BLaER1 treated with 17β-estradiol and CSF1 and Interleukin-3, amounts not matched to agents 10 nM and 100 nM (cell line): ENCODE measurements at regions not wholly inside any gene's neighbourhood (a gene's known extent, or its start where the extent isn't known, plus 50 kb on each side); places are given as distances from the start of the nearest gene placed in this dataset.
"Not testable (repeated sequence)": the region's sequence is repeated elsewhere in the genome, so short reads cannot be mapped to it uniquely, and the experiment has no call there.

Experiments
- H3K27ac ChIP-seq, 11 experiments: shearing (Covaris generic); formaldehyde crosslinking; 2 replicates each; pipeline ENCODE4 v1.8.1; 2022
- H3K27me3 ChIP-seq, 11 experiments: shearing (Covaris generic); formaldehyde crosslinking; 2 replicates each; pipeline ENCODE4 v1.8.1; 2022
- H3K36me3 ChIP-seq, 11 experiments: shearing (Covaris generic); formaldehyde crosslinking; 2 replicates each; pipeline ENCODE4 v1.8.1; 2022
- H3K4me1 ChIP-seq, 10 experiments: shearing (Covaris generic); formaldehyde crosslinking; 2 replicates each; pipeline ENCODE4 v1.8.1; 2022
- H3K4me2 ChIP-seq, 11 experiments: shearing (Covaris generic); formaldehyde crosslinking; 2 replicates each; pipeline ENCODE4 v1.8.1; 2022
- H3K4me3 ChIP-seq, 10 experiments: shearing (Covaris generic); formaldehyde crosslinking; 2 replicates each; pipeline ENCODE4 v1.8.1; 2022
- H3K9ac ChIP-seq, 11 experiments: shearing (Covaris generic); formaldehyde crosslinking; 2 replicates each; pipeline ENCODE4 v1.8.1; 2022
- H3K9me3 ChIP-seq, 11 experiments: shearing (Covaris generic); formaldehyde crosslinking; replicated peaks in 1 of 11; 2 replicates each; pipeline ENCODE4 v1.8.1; 2022
- H4K20me1 ChIP-seq, 11 experiments: shearing (Covaris generic); formaldehyde crosslinking; 2 replicates each; pipeline ENCODE4 v1.8.1; 2022
- Cebpa-rat ChIP-seq, 11 experiments: shearing (Covaris generic); IDR thresholded peaks; 2 replicates each; pipeline ENCODE4 v1.8.1; 2022

DNA sequence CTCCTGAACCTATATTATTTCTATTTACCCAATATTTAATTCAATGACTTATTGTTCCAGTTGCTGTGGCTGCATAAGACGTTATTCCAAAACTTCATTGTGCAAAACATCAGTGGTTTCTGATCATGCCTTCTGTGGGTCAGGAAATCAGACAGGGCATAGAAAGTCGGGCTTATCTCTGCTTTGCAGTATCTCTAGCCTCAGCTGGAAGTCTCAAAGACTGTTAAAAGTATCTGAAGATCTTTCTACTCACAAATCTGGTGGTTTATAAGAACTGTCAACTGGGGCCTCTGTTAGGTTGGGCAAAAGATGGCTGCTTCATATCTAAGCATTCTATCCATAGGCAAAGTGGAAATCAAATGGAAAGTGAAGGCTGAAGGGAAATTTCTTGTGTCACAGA is 687.7 kb upstream of the ARRDC3 start:
- no peak for TF ChIP-seq Cebpa-rat (IDR thresholded peaks at IDR 0.05)
- Histone ChIP-seq H3K36me3 (no peaks in the 10 kb centered on the region), H3K27me3 (no peaks in the 10 kb centered on the region), H3K9ac (no peak overlapping the region), H3K9me3 (peaks cover 9 to 11% (median 10%) of the 10 kb centered on the region in 11 experiments; a peak in 20 of 22 replicates), H3K4me3 (no peak overlapping the region), H3K27ac (no peak overlapping the region), H3K4me2 (no peak overlapping the region), H3K4me1 (no peaks in the 10 kb centered on the region), H4K20me1 (no peaks in the 10 kb centered on the region)

DNA sequence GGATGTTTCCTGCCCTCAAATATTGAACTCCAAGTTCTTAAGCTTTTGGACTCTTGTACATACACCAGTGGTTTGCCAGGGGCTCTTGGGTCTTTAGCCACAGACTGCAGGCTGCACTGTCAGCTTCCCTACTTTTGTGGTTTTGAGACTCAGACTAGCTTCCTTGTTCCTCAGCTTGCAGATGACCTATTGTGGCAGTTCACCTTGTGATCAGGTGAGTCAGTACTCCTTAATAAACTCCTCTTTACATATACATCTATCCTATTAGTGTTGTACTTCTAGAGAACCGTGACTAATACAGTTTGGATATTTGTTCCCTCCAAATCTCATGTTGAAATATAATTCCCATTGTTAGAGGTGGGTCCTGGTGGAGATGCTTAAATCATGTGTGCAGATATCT is 681.9 kb upstream of the ARRDC3 start:
- Histone ChIP-seq H4K20me1 (no peaks in the 10 kb centered on the region), H3K4me3 (no peak overlapping the region), H3K9ac (no peak overlapping the region), H3K4me2 (no peak overlapping the region), H3K4me1 (no peaks in the 10 kb centered on the region), H3K27ac (no peak overlapping the region), H3K27me3 (no peaks in the 10 kb centered on the region), H3K9me3 (peaks cover 9 to 16% (median 11%) of the 10 kb centered on the region in 11 experiments; a peak in 20 of 22 replicates), H3K36me3 (no peaks in the 10 kb centered on the region)
- TF ChIP-seq Cebpa-rat (IDR thresholded peaks at IDR 0.05) = no peak

DNA sequence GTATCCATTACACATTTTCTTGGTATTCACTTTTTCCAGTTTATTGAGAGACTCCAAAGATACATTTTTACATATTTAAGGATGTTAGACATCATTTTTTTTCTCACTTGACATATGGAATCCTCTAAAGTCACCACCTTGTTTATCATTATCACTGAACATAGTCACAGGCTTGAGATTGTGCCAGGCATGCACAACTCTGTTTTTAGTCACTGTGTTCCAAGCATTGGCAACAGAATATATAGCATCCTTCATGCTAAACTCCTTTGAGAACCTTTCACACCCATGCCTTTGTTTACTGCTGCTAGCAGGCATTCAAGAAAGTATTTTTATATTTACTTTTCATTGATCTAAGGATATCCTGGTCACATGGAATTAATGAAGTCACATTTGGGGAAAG is 668.6 kb upstream of the ARRDC3 start:
- no peaks in the 10 kb centered on the region for H3K4me1 ChIP-seq
- H3K9ac ChIP-seq = no peak overlapping the region
- H3K27me3 ChIP-seq = no peaks in the 10 kb centered on the region
- H3K27ac ChIP-seq = no peak overlapping the region
- H3K4me2 ChIP-seq = no peak overlapping the region
- no peaks in the 10 kb centered on the region for H3K36me3 ChIP-seq
- H3K4me3 ChIP-seq = no peak overlapping the region
- H3K9me3 ChIP-seq = peaks cover 0 to 12% (median 0%) of the 10 kb centered on the region in 11 experiments; a peak in 3 of 22 replicates
- TF ChIP-seq Cebpa-rat (IDR thresholded peaks at IDR 0.05) = no peak
- no peaks in the 10 kb centered on the region for H4K20me1 ChIP-seq

DNA sequence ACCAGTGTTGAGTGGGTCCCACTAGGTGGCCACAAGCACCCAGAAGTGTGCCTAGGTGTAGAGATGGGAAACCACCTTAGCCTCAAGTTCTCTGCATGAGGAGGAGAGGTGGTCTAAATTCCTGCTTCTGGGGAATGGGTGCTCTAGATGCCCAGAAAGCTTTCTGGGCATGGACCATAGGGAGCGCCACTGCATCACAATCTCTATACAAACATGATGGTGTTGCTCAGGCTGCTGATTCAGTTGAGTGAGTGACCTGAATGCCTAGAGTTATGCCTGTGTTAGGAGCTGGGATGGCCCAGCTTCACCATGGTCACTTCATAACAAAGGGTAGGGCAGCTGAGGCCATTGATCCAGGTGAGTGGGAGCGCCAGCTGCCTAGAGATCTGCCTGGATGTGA is 667.9 kb upstream of the ARRDC3 start:
- no peak overlapping the region for H3K4me3 ChIP-seq
- H3K4me2 ChIP-seq = no peak overlapping the region
- H3K9me3 ChIP-seq = peaks cover 0 to 12% (median 0%) of the 10 kb centered on the region in 11 experiments; a peak in 3 of 22 replicates
- no peak overlapping the region for H3K9ac ChIP-seq
- no peaks in the 10 kb centered on the region for H3K27me3 ChIP-seq
- no peaks in the 10 kb centered on the region for H3K36me3 ChIP-seq
- TF ChIP-seq Cebpa-rat (IDR thresholded peaks at IDR 0.05) = no peak
- no peaks in the 10 kb centered on the region for H3K4me1 ChIP-seq
- no peaks in the 10 kb centered on the region for H4K20me1 ChIP-seq
- no peak overlapping the region for H3K27ac ChIP-seq

DNA sequence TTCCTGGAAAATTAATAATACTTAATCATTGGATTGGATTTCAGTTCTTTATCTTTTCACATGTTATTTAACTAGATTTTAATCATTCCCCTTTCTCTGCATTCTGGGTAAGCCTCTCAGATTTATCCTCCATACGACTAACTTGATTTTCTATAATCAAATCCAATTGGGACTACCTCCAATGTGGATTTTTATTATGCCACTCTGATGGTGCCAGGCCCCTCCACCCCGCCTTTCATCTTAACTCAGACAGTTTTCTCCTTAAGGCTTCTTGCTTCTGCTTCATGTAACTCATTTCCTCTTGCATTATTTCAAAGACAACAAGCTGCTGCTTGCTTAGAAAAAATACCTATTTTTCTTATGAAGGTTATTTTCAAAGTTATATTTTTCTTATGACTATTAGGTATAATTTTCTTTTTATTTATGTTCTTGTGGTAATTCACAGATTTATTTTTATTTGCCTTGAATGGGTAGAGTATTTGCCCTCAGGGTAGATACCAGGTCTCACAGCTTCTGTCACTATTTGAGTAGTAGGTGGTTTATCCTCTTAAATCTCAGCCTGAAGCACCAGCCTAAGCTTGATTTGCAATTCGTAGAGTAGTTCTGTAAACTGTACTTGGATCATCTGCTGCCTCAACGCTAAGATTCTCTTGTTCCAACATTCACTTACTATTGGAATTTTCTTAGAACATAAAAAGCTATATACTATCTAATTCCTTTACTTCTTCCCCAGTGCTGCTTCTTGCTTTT is 659.0 kb upstream of the ARRDC3 start:
- H3K4me2 ChIP-seq = no peak overlapping the region
- no peak overlapping the region for H3K9ac ChIP-seq
- H3K4me3 ChIP-seq = no peak overlapping the region
- H3K36me3 ChIP-seq = no peaks in the 10 kb centered on the region
- H3K27me3 ChIP-seq = no peaks in the 10 kb centered on the region
- H3K27ac ChIP-seq = no peak overlapping the region
- H4K20me1 ChIP-seq = no peaks in the 10 kb centered on the region
- no peaks in the 10 kb centered on the region for H3K9me3 ChIP-seq
- TF ChIP-seq Cebpa-rat (IDR thresholded peaks at IDR 0.05) = no peak
- no peaks in the 10 kb centered on the region for H3K4me1 ChIP-seq

DNA sequence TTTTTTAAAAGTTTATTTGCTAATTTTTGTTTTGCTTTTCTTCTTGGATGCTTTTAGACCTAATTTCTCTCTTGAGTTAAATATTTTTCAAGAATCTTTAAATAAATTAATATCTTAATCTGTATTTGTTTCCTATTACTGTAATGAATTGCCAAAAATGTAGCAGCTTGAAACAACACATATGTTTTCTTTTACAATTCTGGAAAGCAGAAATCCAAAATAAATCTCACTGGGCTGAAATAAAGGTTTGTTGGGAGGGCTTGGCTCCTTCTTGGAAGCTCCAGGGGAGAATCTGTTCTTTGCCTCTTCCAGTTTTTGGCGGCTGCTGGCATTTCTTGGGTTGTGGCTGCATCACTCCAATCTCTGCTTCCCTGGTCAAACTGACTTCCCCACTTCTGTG is 658.1 kb upstream of the ARRDC3 start:
- no peaks in the 10 kb centered on the region for H3K36me3 ChIP-seq
- no peaks in the 10 kb centered on the region for H3K4me1 ChIP-seq
- H3K9ac ChIP-seq = no peak overlapping the region
- H3K27ac ChIP-seq = no peak overlapping the region
- no peak overlapping the region for H3K4me3 ChIP-seq
- no peaks in the 10 kb centered on the region for H3K27me3 ChIP-seq
- no peak for TF ChIP-seq Cebpa-rat (IDR thresholded peaks at IDR 0.05)
- no peaks in the 10 kb centered on the region for H3K9me3 ChIP-seq
- no peak overlapping the region for H3K4me2 ChIP-seq
- H4K20me1 ChIP-seq = no peaks in the 10 kb centered on the region

DNA sequence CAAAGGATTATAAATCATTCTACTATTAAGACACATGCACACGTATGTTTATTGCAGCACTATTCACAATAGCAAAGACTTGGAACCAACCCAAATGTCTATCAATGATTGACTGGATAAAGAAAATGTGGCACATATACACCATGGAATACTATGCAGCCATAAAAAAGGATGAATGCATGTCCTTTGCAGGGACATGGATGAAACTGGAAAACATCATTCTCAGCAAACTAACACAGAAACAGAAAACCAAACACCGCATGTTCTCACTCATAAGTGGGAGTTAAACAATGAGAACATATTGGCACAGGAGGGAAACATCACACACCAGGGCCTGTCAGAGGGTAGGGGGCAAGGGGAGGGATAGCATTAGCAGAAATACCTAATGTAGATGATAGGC is 646.7 kb upstream of the ARRDC3 start:
- not testable (repeated sequence) for H3K27ac ChIP-seq, H3K9ac ChIP-seq, H3K27me3 ChIP-seq, H4K20me1 ChIP-seq, H3K4me2 ChIP-seq, H3K4me1 ChIP-seq, H3K4me3 ChIP-seq, H3K36me3 ChIP-seq
- peaks cover 0 to 11% (median 4%) of the 10 kb centered on the region in 11 experiments; a peak in 9 of 22 replicates for H3K9me3 ChIP-seq

DNA sequence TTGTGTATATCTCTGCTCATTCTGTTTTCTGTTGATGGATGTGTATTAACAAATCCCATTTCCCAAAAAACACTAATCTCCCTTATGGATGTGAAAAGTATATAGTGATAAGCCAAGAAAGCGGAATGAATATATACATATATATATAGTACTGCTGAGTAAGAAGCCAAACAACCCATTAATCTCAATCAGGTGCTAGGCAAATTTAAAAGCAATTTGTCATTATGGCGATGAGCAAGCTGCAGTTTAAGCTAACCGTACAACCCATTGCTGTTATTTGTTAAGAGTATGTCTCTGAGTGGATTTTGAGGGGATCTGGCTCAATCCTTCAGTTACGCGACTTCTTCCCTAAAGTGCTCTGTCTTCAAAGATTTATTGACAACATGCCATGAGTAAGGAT is 640.4 kb upstream of the ARRDC3 start:
- TF ChIP-seq Cebpa-rat (IDR thresholded peaks at IDR 0.05) = no peak
- H3K9ac ChIP-seq = no peak overlapping the region
- no peak overlapping the region for H3K4me3 ChIP-seq
- H3K27me3 ChIP-seq = no peaks in the 10 kb centered on the region
- no peaks in the 10 kb centered on the region for H3K9me3 ChIP-seq
- no peaks in the 10 kb centered on the region for H3K4me1 ChIP-seq
- no peaks in the 10 kb centered on the region for H3K36me3 ChIP-seq
- no peaks in the 10 kb centered on the region for H4K20me1 ChIP-seq
- no peak overlapping the region for H3K27ac ChIP-seq
- no peak overlapping the region for H3K4me2 ChIP-seq

DNA sequence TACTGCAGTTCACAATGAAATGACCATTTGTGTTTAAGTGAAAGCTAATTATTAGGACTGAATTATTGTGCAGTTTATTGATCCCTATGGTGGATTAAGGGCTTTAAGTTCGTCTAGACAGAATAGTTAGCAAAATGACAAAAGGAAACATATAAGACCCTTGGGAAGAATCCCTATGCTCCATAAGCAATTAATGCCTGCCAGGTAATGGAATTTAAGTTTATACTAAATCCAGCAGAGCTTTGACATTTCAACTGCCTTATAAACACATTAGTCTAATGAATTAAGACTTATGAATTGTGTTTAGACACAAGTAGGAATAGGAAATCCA is 640.0 kb upstream of the ARRDC3 start:
- Histone ChIP-seq H3K27me3 (no peaks in the 10 kb centered on the region), H3K27ac (no peak overlapping the region), H3K4me3 (no peak overlapping the region), H3K9ac (no peak overlapping the region), H3K9me3 (no peaks in the 10 kb centered on the region), H3K36me3 (no peaks in the 10 kb centered on the region), H4K20me1 (no peaks in the 10 kb centered on the region), H3K4me1 (no peaks in the 10 kb centered on the region), H3K4me2 (no peak overlapping the region)
- TF ChIP-seq Cebpa-rat (IDR thresholded peaks at IDR 0.05) = no peak

DNA sequence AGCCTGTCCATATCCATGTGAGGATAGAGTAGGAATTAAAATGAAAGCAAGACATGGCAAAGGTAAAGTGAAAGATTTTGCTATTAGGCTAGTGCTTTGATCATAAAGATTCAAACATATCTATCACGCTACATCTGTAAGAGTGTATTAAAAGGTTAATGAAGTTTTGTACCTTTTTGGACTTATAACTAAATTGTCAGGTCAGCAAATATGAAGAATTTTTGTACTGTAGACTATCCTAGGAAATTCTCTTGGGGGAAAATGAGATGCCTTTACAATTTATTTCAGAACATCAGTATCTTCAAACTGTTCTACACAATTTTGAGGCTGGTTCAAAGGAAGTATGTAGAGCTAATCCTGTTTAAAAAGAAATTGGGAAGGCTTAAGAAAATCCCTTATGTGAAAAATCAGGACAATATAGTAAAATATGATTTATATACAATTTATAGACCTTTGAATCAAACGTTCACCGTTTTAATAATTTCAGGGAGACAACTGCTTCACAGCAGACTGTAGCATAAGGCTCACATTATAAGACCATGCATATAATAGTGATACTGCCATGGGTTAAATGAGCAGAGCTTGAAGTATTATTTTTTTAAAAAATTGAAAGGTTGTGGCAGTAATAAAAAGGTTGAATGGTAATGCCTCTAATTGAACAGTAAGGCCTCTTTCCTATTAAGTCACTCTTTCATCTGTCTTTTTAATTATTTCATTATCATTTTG is 639.5 kb upstream of the ARRDC3 start:
- Histone ChIP-seq H3K27ac (no peak overlapping the region), H3K4me2 (no peak overlapping the region), H3K36me3 (no peaks in the 10 kb centered on the region), H3K4me1 (no peaks in the 10 kb centered on the region), H3K4me3 (no peak overlapping the region), H3K9ac (no peak overlapping the region), H3K27me3 (no peaks in the 10 kb centered on the region), H4K20me1 (no peaks in the 10 kb centered on the region), H3K9me3 (no peaks in the 10 kb centered on the region)
- TF ChIP-seq Cebpa-rat (IDR thresholded peaks at IDR 0.05) = no peak
